SU-DHL-6 (cell line): ENCODE measurements at regions not wholly inside any gene's neighbourhood (a gene's known extent, or its start where the extent isn't known, plus 50 kb on each side); places are given as distances from the start of the nearest gene placed in this dataset.

Experiments used
- CTCF ChIP-seq: fragments of 200-600 bp; sonication (generic); IDR thresholded peaks from one replicate; pipeline ENCODE4 v1.5.1; 2017; ENCODE audit warnings: antibody characterized with exemption, mild to moderate bottlenecking, low read length, moderate library complexity; ENCODE audit not compliant: insufficient read depth, poor library complexity, severe bottlenecking
- EZH2phosphoT487 ChIP-seq: fragments of 200-600 bp; sonication (generic), shearing (Covaris generic); conservative IDR thresholded peaks from 2 replicates; pipeline ENCODE4 v1.6.1; 2018; ENCODE audit warnings: mild to moderate bottlenecking, antibody characterized with exemption, low read length, moderate library complexity, mixed read lengths

DNA sequence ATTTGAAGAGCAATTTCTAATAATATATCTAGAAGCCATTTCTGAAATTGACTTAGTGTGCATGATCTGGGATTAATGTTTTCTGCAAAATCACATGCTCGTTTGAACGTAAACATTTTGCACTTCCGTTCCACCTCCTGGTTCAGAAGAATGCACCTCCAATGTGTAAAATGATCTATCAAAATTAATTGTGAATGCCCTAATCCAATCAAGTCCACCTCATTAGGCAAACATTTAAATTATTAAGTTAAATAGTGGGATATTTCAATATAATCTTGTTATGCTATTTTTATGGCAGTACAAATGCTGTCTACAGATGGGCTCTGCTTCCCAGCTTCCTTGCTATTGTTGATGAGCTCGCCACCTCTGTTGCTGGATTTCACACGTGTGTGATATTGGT lies 542.5 kb downstream of the INSC start:
- TF ChIP-seq CTCF: no peak
- TF ChIP-seq EZH2phosphoT487: no peak
